Epithelial cell of esophagus (primary cell): ENCODE measurements at regions not wholly inside any gene's neighbourhood (a gene's known extent, or its start where the extent isn't known, plus 50 kb on each side); places are given as distances from the start of the nearest gene placed in this dataset.

Experiments
- DNase-seq: peaks from one replicate; pipeline ENCODE4 v3.0.0; 2010; ENCODE audit warnings: low read depth
- H3K4me3 ChIP-seq: 2 replicates; pipeline ENCODE4 v1.5.1; 2011; ENCODE audit warnings: mild to moderate bottlenecking, low read length, control low read depth
- CTCF ChIP-seq: IDR thresholded peaks from 2 replicates; pipeline ENCODE4 v1.5.1; 2011; ENCODE audit warnings: low read depth, mild to moderate bottlenecking, low read length, control low read depth, inconsistent platforms; ENCODE audit not compliant: insufficient read depth; ENCODE audit errors: missing control alignments

- H3K4me3 ChIP-seq, result no peak overlapping the region
- no peak for DNase-seq
- no peak for TF ChIP-seq CTCF
These were observed 753.0 kb upstream of the NDST4 start for GRCh38 chr4:115866364-115866896.

GRCh38 chr4:115865736-115866135 is 752.3 kb upstream of the NDST4 start:
- no peak overlapping the region for H3K4me3 ChIP-seq
- no peak for DNase-seq
- no peak for TF ChIP-seq CTCF

GRCh38 chr4:115852767-115853091 is 739.3 kb upstream of the NDST4 start:
- no peak for TF ChIP-seq CTCF
- DNase-seq, result no peak
- H3K4me3 ChIP-seq, result no peak overlapping the region

GRCh38 chr4:115851918-115852766 is 738.7 kb upstream of the NDST4 start:
- peak; percentile 73 for DNase-seq
- peak; percentile 75 for TF ChIP-seq CTCF
- H3K4me3 ChIP-seq, result no peak overlapping the region

- DNase-seq, result no peak
- TF ChIP-seq CTCF, result no peak
- H3K4me3 ChIP-seq, result no peak overlapping the region
These were observed 737.5 kb upstream of the NDST4 start for GRCh38 chr4:115850799-115851509.

- H3K4me3 ChIP-seq, result no peak overlapping the region
- DNase-seq, result no peak
- TF ChIP-seq CTCF, result no peak
These were observed 730.8 kb upstream of the NDST4 start for GRCh38 chr4:115844180-115844579.
